Jurkat, Clone E6-1 (cell line): ENCODE measurements at regions not wholly inside any gene's neighbourhood (a gene's known extent, or its start where the extent isn't known, plus 50 kb on each side); places are given as distances from the start of the nearest gene placed in this dataset.

ENCODE experiments used
- DNase-seq: peaks from one replicate; pipeline ENCODE4 v3.0.0-alpha.2; 2011; ENCODE audit warnings: low read depth, low spot score
- H3K4me3 ChIP-seq: 2 replicates; pipeline ENCODE4 v1.5.1; 2011; ENCODE audit warnings: mild to moderate bottlenecking, low read length, control low read depth, moderate library complexity

DNA sequence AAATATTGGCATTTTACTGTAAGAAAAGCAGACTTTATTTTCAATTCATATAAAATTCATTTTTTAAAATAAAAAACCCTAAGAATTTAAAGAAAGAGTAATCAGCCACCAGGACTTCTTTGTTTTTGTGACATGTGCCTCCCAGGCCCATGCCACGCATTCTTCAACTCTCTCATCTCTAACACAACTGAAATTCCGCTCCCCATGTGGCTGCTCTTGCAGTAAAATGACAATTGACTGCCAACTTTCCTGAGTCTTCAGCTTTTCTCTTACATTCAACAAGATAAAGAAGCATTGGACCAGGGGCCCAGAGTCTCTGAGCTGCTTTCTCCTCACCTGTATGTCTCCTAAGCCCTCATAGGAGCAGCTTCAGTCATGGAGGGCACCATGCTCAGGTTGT lies 372.1 kb downstream of the UQCRFS1 start:
- no peak for DNase-seq
- no peak overlapping the region for H3K4me3 ChIP-seq

DNA sequence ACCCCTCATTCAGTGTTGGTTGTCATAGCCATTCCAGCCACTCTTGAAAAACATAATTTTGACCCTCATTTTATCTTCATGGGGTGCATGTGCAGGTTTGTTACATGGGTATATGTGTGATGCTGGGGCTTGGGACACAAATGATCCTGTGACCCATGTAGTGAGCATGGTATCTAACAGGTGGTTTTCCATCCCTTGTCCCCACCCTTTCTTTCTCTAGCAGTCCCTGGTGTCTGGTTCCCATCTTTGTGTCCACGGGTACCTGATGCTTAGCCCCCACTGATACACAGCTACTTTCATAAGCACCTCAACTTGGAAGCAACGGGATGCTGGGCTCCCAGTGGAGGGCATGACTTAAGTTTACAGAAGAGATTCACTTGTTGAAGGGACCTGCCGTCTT lies 373.5 kb downstream of the UQCRFS1 start:
- H3K4me3 ChIP-seq, result no peak overlapping the region
- no peak for DNase-seq

- no peak overlapping the region for H3K4me3 ChIP-seq
- no peak for DNase-seq
Measured at GRCh38 chr19:28838909-28839308, 374.0 kb downstream of the UQCRFS1 start.

DNA sequence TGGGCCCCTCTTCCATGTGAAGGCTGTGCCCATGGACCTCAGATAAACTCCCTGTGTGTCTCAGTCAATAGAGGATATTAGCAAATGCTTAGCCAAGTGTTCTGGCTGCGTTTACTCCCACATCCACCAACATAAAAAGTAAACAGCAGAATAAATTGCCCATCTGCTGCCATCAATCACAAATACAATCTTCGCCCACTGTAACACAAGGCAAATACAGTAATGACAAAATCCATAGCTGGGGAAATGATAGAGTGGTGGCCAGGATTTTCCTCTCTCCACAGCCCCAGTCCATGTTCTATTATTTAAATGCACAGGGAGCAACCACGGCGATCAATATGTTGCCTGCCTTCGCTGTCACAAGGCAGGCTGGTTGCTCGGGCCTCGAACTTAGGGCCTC lies 376.5 kb downstream of the UQCRFS1 start:
- DNase-seq, result no peak
- no peak overlapping the region for H3K4me3 ChIP-seq

DNA sequence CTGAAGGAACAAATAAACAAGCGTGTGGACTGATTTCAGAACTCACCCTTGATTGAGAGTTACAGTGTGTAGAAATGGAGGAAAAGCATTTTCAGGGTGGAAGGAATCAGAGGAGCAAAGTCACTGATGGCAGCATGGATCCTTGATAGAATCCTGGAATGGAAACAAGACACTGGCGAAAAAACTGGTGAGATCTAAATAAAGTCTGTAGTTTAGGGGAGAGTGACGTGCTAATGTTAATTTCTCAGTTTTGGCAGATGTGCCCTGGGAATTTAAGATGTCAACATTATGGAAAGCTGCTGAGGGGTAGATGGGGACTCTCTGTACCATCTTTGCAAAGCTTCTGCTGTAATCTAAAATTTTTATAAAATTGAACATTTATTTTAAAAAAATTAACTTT lies 378.0 kb downstream of the UQCRFS1 start:
- no peak overlapping the region for H3K4me3 ChIP-seq
- no peak for DNase-seq

GRCh38 chr19:28831462-28831861 lies 381.5 kb downstream of the UQCRFS1 start:
- DNase-seq, result no peak
- no peak overlapping the region for H3K4me3 ChIP-seq

GRCh38 chr19:28829762-28830161 lies 383.2 kb downstream of the UQCRFS1 start:
- no peak overlapping the region for H3K4me3 ChIP-seq
- no peak for DNase-seq

GRCh38 chr19:28829359-28829758 lies 383.6 kb downstream of the UQCRFS1 start:
- H3K4me3 ChIP-seq, result no peak overlapping the region
- DNase-seq, result no peak

GRCh38 chr19:28828276-28828870 lies 384.6 kb downstream of the UQCRFS1 start:
- DNase-seq, result no peak
- H3K4me3 ChIP-seq, result no peak overlapping the region

GRCh38 chr19:28827382-28827781 lies 385.6 kb downstream of the UQCRFS1 start:
- no peak overlapping the region for H3K4me3 ChIP-seq
- no peak for DNase-seq

DNA sequence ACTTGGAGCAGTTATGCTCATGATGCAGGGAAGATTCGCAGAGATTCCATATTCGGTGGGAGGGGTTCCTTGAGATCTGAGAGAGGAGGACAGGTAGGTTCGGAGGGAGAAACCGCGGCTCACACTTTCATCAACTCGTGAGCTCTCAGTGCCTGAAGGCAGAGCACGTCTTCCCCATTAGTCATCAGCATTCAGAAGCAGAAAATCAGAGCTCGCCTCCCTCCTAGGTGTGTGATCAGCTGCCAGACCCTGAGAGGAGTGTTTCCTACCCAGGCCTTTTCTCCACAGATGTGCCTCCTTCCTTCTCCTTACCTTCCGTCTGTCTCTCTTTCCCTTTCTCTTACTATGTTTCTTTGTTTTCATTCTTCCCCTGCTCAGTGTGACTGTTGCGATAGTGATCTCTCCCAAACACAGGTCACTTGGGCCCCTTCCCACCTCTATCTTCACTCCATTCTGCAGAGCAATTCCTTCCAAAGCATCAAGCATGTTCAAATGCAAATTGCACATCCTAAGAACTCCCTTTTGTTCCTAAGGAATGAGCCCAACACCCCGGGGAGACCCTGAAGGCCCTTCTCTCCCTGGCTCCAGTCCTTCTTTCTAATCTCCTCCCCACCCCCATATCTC lies 389.5 kb downstream of the UQCRFS1 start:
- no peak overlapping the region for H3K4me3 ChIP-seq
- no peak for DNase-seq

DNA sequence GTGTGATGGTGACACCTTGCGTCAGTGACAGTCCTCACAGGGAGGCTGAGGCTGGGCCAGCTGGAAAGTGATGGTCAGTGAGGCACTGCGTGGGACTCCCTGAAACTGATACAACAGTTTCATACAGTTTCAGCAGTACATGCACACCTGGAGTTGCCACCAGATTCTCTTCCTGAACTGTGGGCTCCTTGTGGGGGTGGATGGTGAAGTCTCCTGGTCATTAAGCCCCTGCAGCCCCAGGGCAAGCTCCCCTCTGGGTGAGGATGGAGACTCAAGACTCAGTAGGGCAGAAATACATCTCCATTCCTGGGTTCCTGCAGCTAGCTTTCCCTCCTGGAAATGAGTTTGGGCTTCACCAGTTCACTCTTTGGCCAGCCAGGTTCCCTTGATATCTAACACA lies 392.7 kb downstream of the UQCRFS1 start:
- no peak for DNase-seq
- H3K4me3 ChIP-seq, result no peak overlapping the region

- DNase-seq, result no peak
- no peak overlapping the region for H3K4me3 ChIP-seq
Measured at GRCh38 chr19:28815257-28815656, 397.7 kb downstream of the UQCRFS1 start.

DNA sequence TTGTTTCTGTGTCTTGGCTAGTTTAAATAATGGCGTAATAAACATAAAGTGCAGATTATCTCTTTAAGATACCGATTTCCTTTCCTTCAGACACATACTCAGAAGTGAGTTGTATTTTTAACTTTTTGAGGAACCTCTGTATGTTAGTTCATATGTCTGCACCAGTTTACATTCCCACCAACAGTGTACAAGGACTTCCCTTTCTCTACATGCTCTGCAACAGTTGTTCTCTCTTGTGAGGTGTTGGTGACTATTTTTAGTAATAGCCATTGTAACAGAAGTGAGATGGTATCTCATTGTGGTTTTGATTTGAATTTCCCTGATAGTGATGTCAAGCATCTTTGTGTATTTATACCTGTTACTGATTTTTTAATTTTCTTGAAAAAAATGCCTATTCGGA lies 418.6 kb downstream of the UQCRFS1 start:
- DNase-seq, result no peak
- H3K4me3 ChIP-seq, result no peak overlapping the region

- no peak overlapping the region for H3K4me3 ChIP-seq
- no peak for DNase-seq
Measured at GRCh38 chr19:28793391-28794168, 419.4 kb downstream of the UQCRFS1 start.

DNA sequence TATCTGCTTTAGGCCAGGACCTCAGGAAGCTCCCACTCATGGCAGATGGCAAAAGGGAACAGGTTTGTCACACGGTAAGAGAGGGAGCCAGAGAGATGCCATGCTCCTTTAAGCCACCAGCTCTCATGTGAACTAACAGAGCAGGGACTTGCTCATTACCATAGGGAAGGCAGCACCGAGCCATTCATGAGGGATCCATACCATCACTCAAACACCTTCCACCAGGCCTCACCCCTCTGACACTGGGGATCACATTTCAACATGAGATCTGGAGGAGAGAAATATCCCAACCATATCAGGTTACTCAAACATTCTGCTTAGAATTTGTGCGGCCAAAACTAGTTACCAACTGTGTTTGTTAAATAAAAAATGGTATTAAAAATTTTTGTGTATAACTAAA lies 427.0 kb downstream of the UQCRFS1 start:
- H3K4me3 ChIP-seq, result no peak overlapping the region
- no peak for DNase-seq

DNA sequence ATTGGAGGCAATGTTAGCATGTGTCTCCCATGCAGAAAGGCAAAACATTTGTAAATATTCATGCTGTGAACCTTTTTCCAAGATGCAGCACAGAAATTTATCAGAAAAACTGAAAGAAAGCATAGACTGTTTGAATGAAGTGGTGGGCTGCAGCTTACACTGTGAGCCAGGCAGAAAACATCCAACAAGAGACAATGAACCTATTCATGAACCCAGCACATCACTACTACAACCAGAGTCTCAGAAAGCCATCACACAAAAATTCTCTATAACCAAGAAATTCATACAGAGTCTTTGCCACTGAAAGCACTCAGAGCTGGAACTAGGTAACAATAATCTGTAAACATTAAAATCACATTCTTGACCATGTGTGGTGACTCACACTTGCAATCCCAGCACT lies 448.9 kb downstream of the UQCRFS1 start:
- no peak for DNase-seq
- no peak overlapping the region for H3K4me3 ChIP-seq

GRCh38 chr19:28746478-28746877 lies 466.5 kb downstream of the UQCRFS1 start:
- H3K4me3 ChIP-seq, result no peak overlapping the region
- DNase-seq, result no peak

DNA sequence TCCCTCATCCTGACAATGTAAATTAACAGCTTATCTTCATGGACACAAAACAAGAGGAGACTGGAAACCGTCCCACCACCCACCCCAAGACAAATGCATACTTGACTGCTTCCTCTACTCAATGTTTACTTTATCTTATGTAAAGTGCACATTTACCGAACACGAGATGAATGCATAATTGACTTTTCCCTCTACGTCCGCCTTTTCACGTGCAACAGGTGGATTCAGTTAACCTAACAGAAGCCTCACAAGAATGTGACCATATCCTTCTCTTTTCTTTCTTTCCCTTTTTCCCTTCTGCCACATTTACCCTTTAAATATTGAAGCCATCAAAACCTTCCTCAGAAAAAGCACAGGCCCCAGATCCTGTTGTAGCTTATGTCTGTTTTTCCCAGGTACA lies 468.0 kb downstream of the UQCRFS1 start:
- no peak for DNase-seq
- no peak overlapping the region for H3K4me3 ChIP-seq

DNA sequence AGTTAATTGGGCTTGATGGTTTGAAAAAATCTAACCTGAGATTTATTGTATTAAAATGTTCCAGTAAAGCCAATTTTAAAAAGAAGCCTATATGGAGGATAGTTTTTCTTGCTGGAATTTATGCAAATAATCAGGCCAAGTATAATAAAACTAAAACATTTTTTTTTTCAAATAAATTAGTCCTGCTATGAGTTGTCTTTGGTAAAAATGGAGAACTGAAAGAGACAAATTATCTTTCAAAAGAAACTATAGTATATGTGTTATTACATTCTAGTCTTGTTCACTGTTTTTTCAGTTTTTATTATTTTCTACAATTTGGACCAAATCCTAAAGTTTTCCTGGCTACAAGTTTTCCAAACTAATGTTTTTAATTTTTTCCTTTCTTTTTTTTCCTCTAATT lies 468.9 kb downstream of the UQCRFS1 start:
- DNase-seq, result no peak
- H3K4me3 ChIP-seq, result no peak overlapping the region
